ENCODE measurements at regions not wholly inside any gene's neighbourhood (a gene's known extent, or its start where the extent isn't known, plus 50 kb on each side); places are given as distances from the start of the nearest gene placed in this dataset.

DNA sequence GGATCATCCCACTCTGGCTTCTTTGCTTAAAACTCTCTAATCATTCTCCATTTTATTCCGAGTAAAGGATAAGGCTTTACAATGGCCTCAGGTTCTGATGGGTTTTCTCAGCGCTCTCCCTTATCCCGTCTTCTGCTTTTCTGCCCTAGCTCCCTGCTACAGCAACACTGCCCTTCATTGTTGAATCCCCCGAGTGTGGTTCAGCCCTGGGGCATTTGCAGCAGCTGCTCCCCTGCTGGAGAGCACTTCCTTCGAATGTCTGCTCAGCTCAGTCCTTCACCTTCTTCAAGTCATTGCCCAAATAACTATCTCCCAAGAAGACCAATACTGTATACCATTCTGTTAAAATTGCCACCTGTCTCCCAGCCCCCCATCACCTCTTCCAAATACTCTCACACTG lies 111.8 kb downstream of the TBXT start:
- no peak for DNase-seq (ENCODE audit: low read depth)
- H3K4me3 ChIP-seq (ENCODE audit: low read length): no peak overlapping the region
- no peak for TF ChIP-seq CTCF (conservative IDR thresholded peaks at IDR 0.05; ENCODE audit: low read depth, low read length)

- H3K4me3 ChIP-seq (ENCODE audit: low read length): no peak overlapping the region
- no peak for TF ChIP-seq CTCF (conservative IDR thresholded peaks at IDR 0.05; ENCODE audit: low read depth, low read length)
- DNase-seq (ENCODE audit: low read depth): no peak
These were observed 114.8 kb downstream of the TBXT start for GRCh38 chr6:166052837-166053236.

GRCh38 chr6:166050559-166050958 lies 117.1 kb downstream of the TBXT start:
- H3K4me3 ChIP-seq (ENCODE audit: low read length): no peak overlapping the region
- DNase-seq (ENCODE audit: low read depth): no peak
- TF ChIP-seq CTCF (conservative IDR thresholded peaks at IDR 0.05; ENCODE audit: low read depth, low read length): no peak

DNA sequence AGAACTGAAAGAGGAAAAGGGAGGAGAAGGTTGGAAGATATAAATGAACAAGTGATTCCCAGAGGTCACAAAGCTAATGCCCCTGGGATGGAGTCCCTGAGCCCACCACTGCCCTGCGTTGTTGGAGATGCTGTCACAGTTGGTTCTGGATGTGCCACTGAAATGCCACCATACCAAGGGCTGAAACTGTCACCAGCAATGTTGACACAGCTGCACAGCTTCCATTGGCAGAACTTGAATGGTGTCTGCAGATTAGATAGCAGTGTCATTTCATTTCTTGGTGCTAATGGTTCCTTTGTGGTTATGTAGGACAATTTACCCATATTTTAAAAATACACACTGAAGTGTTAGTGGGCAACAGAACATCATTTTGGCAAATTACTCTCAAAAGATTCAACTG lies 120.7 kb downstream of the TBXT start:
- no peak overlapping the region for H3K4me3 ChIP-seq (ENCODE audit: low read length)
- DNase-seq (ENCODE audit: low read depth): no peak
- no peak for TF ChIP-seq CTCF (conservative IDR thresholded peaks at IDR 0.05; ENCODE audit: low read depth, low read length)

GRCh38 chr6:166046226-166046625 lies 121.4 kb downstream of the TBXT start:
- no peak for TF ChIP-seq CTCF (conservative IDR thresholded peaks at IDR 0.05; ENCODE audit: low read depth, low read length)
- no peak overlapping the region for H3K4me3 ChIP-seq (ENCODE audit: low read length)
- no peak for DNase-seq (ENCODE audit: low read depth)

GRCh38 chr6:166045860-166046200 lies 121.8 kb downstream of the TBXT start:
- TF ChIP-seq CTCF (conservative IDR thresholded peaks at IDR 0.05; ENCODE audit: low read depth, low read length): no peak

GRCh38 chr6:166045173-166045859 lies 122.3 kb downstream of the TBXT start:
- no peak for DNase-seq (ENCODE audit: low read depth)
- TF ChIP-seq CTCF (conservative IDR thresholded peaks at IDR 0.05; ENCODE audit: low read depth, low read length): no peak
- no peak overlapping the region for H3K4me3 ChIP-seq (ENCODE audit: low read length)

More at GRCh38 chr6:166045860-166046200, 121.8 kb downstream of the TBXT start:
- no peak overlapping the region for H3K4me3 ChIP-seq (ENCODE audit: low read length)
- DNase-seq (ENCODE audit: low read depth): no peak

Measured in retinal pigment epithelial cell (primary cell).